ENCODE measurements at regions not wholly inside any gene's neighbourhood (a gene's known extent, or its start where the extent isn't known, plus 50 kb on each side); places are given as distances from the start of the nearest gene placed in this dataset.

DNA sequence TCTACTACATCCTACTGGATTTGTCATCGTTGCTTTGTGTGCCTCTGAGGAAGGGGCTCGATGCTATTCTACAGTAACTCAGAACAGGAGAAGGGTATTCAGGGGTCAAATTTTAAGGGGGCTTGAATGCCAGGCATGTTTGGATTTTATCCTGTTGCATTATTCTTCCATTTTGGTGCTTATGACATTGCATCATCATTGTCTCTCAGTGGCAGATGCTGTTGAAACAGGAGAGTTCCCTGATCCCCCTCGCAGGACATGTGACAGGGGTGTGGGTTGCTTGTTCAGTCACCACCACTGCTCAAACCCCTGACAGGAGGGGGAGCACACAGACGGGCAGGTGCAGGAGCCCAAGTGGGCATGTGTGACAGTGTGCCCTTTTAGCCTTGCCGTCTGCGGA is 156.7 kb downstream of the SLC4A3 start:
- Histone ChIP-seq H3K4me3 (no peak overlapping the region), H3K27ac (no peak overlapping the region), H3K27me3 (no peaks in the 10 kb centered on the region), H3K36me3 (no peaks in the 10 kb centered on the region), H3K4me1 (peaks cover 0 to 11% (median 0%) of the 10 kb centered on the region in 9 donors), H3K9me3 (no peaks in the 10 kb centered on the region)
- intact Hi-C loops (cut with DNase I): no loop called here
- 74 to 80% methylated on average over 6 of the region's 6 CpGs for WGBS, 2 donors
- TF ChIP-seq, protein P1, sequence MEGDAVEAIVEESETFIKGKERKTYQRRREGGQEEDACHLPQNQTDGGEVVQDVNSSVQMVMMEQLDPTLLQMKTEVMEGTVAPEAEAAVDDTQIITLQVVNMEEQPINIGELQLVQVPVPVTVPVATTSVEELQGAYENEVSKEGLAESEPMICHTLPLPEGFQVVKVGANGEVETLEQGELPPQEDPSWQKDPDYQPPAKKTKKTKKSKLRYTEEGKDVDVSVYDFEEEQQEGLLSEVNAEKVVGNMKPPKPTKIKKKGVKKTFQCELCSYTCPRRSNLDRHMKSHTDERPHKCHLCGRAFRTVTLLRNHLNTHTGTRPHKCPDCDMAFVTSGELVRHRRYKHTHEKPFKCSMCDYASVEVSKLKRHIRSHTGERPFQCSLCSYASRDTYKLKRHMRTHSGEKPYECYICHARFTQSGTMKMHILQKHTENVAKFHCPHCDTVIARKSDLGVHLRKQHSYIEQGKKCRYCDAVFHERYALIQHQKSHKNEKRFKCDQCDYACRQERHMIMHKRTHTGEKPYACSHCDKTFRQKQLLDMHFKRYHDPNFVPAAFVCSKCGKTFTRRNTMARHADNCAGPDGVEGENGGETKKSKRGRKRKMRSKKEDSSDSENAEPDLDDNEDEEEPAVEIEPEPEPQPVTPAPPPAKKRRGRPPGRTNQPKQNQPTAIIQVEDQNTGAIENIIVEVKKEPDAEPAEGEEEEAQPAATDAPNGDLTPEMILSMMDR (IDR thresholded peaks at IDR 0.05): no peak
- ATAC-seq: no peak
- DNase-seq: no peak

DNA sequence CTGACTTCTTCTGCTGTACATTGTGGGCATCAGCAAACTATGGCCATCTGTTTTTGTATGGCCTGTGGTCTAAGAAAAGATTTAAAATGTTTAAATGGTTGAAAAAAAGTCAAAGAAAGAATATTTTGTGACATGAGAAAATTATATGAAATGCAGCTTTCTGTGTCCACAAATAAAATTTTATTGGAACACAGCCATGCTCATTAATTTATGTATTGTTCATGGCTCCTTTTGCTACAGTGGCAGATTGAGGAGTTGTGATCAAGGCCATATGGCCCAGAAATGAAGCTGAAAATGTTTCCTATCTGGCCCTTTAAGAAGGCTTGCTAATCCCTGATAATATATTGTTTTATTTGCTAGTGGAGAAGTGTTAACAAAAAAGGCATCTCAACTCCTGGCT is 162.0 kb downstream of the SLC4A3 start:
- intact Hi-C loops (cut with DNase I): no loop called here
- ATAC-seq: no peak
- Histone ChIP-seq H3K27ac (no peak overlapping the region), H3K4me1 (no peaks in the 10 kb centered on the region), H3K9me3 (no peaks in the 10 kb centered on the region), H3K27me3 (no peaks in the 10 kb centered on the region), H3K4me3 (no peak overlapping the region), H3K36me3 (no peaks in the 10 kb centered on the region)
- DNase-seq: no peak
- TF ChIP-seq, protein P1 (IDR thresholded peaks at IDR 0.05): no peak

DNA sequence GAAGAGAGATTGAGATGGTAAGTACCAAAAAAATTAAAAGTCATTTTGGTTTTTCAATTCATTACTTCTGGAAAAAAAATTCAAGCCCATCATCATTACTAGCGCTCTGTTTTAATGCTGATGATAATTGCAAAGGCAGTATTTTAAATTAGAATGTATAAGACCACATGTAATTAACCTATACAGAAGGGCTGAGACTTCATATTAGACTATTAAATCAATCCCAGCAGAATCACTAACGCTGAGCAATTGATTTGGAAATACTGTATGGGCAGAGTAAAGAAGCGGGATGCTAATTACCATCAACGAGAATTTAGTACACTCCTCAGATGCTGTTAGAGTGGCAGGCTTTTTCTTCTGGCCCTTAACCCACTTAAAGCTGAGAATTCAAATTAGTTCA is 165.0 kb downstream of the SLC4A3 start:
- Histone ChIP-seq H3K36me3 (no peaks in the 10 kb centered on the region), H3K27ac (no peak overlapping the region), H3K27me3 (no peaks in the 10 kb centered on the region), H3K9me3 (no peaks in the 10 kb centered on the region), H3K4me3 (no peak overlapping the region), H3K4me1 (no peaks in the 10 kb centered on the region)
- intact Hi-C loops (cut with DNase I): no loop called here
- 89 to 93% methylated on average over 4 of the region's 4 CpGs for WGBS, 2 donors
- TF ChIP-seq, protein P1 (IDR thresholded peaks at IDR 0.05): no peak
- no peak for ATAC-seq
- DNase-seq: no peak

DNA sequence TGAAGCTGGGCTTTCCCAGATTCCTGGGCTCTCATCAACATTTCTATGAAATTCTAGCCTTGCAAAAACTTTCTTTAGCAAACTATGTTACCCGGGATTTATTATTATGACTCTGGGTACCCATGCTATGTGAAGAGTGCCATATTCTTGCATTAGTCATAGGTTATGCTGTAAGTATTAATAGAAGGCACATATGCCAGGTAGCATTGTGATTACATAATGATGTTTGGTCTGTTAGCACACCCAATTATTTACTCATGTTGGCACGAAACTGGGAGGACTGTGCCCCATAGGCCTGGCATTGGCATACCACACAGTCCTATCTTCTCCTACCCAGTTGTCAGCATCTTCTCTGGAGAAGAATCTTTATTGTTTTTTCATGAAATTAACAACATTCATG is 171.0 kb downstream of the SLC4A3 start:
- no peak overlapping the region for H3K27ac ChIP-seq
- ATAC-seq (no peak), DNase-seq (no peak)
- H3K27me3 ChIP-seq: no peaks in the 10 kb centered on the region
- no peaks in the 10 kb centered on the region for H3K4me1 ChIP-seq
- H3K36me3 ChIP-seq: no peaks in the 10 kb centered on the region
- no peak overlapping the region for H3K4me3 ChIP-seq
- TF ChIP-seq, protein P1 (IDR thresholded peaks at IDR 0.05): no peak
- 84 to 95% methylated on average over 2 of the region's 2 CpGs for WGBS, 2 donors
- intact Hi-C loops (cut with DNase I): no loop called here
- peaks cover 0 to 3% (median 0%) of the 10 kb centered on the region in 11 donors for H3K9me3 ChIP-seq

DNA sequence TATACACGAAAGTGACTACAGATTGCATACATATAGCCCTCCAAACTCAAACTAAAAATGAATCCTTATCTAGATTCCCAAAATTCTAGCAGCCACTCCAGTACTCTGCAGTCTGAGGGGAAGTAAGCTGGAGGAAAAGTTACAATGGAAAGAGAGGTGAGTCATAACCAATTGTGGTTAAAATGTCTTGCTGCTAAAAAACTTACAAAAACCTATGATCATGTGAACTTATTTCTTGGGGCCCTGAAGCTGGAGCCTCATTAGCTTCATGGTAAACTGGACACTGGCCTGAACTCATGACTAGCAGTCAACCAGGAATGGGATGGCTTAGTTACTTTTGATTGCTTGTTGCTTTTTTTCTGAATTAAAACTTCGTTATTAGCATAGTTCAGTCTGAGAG is 175.9 kb downstream of the SLC4A3 start:
- H3K36me3 ChIP-seq: no peaks in the 10 kb centered on the region
- no peak for ATAC-seq
- intact Hi-C loops (cut with DNase I): no loop called here
- DNase-seq: no peak
- H3K4me3 ChIP-seq: no peak overlapping the region
- TF ChIP-seq, protein P1 (IDR thresholded peaks at IDR 0.05): no peak
- H3K9me3 ChIP-seq: peaks cover 0 to 20% (median 2%) of the 10 kb centered on the region in 11 donors
- H3K4me1 ChIP-seq: no peaks in the 10 kb centered on the region
- 69 to 78% methylated on average over 2 of the region's 2 CpGs for WGBS, 2 donors
- H3K27ac ChIP-seq: no peak overlapping the region
- H3K27me3 ChIP-seq: no peaks in the 10 kb centered on the region

All from heart right ventricle (tissue), 16 donors.